H1 (cell line): ENCODE measurements at regions not wholly inside any gene's neighbourhood (a gene's known extent, or its start where the extent isn't known, plus 50 kb on each side); places are given as distances from the start of the nearest gene placed in this dataset.

Source experiments
- ATF2 ChIP-seq: IDR thresholded peaks from 2 replicates; pipeline ENCODE4 v1.6.1; 2012; ENCODE audit warnings: low read length, inconsistent platforms
- HDAC2 ChIP-seq, 2 experiments: fragments of 300-600 bp in 1 of 2; sonication (generic) in 1 of 2; IDR thresholded peaks; 2 replicates each; pipeline ENCODE4 v1.6.1; 2011 to 2012; ENCODE audit warnings: low read depth in 2 of 2, low read length in 2 of 2, mild to moderate bottlenecking in 2 of 2, moderate library complexity in 2 of 2, borderline replicate concordance in 1 of 2, inconsistent platforms in 1 of 2
- POLR2AphosphoS5 ChIP-seq: IDR thresholded peaks from 2 replicates; pipeline ENCODE4 v1.6.1; 2011; ENCODE audit warnings: low read depth, low read length
- SIX5 ChIP-seq: IDR thresholded peaks from 2 replicates; pipeline ENCODE4 v1.6.1; 2011; ENCODE audit warnings: mild to moderate bottlenecking, low read depth, low read length
- SP2 ChIP-seq: IDR thresholded peaks from 2 replicates; pipeline ENCODE4 v1.6.1; 2012; ENCODE audit warnings: mild to moderate bottlenecking, low read length, inconsistent platforms
- SRF ChIP-seq: IDR thresholded peaks from 2 replicates; pipeline ENCODE4 v1.6.1; 2011; ENCODE audit warnings: mild to moderate bottlenecking, low read depth, low read length, moderate library complexity
- TBP ChIP-seq: IDR thresholded peaks from 2 replicates; pipeline ENCODE4 v1.6.1; 2011; ENCODE audit warnings: low read depth, low read length, improper control_type of control experiment

GRCh38 chr10:42969909-42970308 lies 107.0 kb upstream of the RET start (continued):
- no peak for TF ChIP-seq ATF2
- TF ChIP-seq SRF = no peak
- no peak for TF ChIP-seq HDAC2 (IDR thresholded peaks at IDR 0.05; ENCODE audit: borderline replicate concordance in 1 of 2, low read depth in 2 of 2, low read length in 2 of 2)
- no peak for TF ChIP-seq POLR2AphosphoS5
- no peak for TF ChIP-seq SP2
- no peak for TF ChIP-seq TBP
- no peak for TF ChIP-seq SIX5
